GM03348 (cell line): ENCODE measurements at regions not wholly inside any gene's neighbourhood (a gene's known extent, or its start where the extent isn't known, plus 50 kb on each side); places are given as distances from the start of the nearest gene placed in this dataset.

Experiments
- DNase-seq: peaks from one replicate; pipeline ENCODE4 v3.0.0; 2012; ENCODE audit warnings: low spot score

DNA sequence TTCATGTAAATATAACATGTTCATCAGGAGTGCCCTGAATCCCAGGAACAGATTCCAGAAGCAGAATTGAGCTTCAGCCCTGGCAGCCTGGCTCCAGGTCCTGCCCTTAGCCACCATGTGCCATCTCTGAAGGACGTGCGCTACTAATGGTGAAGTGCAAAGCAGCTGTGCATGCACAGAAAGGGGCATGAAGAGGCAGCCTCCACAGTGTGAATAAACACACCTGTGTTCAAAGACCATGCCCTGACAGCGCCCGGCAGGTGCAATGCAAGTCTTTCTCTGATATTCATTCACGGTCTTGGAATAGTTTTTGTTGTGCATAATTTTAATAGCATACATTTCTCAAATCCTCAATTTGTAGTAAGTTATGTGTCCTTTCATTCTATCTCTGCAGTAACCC lies 250.4 kb upstream of the TCERG1L start:
- no peak for DNase-seq

DNA sequence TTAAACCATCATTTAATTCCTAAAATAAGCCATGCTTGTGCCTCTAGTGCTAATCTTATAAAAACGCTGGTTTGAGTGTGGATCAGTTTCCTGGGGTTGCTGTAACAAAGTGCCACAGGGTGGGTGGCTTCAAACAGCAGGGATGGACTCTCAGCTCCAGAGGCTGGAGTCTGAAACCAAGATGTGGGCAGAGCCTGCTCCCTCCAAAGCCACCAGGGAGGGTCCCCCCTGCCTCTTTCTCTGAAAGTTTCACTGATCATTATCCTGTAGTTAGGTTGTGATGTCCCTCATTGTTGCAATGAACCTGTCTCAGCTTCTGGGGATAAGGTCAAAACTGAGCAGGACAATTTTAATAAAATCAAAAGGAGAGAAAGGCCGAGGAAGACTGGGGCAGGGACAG lies 251.9 kb upstream of the TCERG1L start:
- DNase-seq = no peak

DNA sequence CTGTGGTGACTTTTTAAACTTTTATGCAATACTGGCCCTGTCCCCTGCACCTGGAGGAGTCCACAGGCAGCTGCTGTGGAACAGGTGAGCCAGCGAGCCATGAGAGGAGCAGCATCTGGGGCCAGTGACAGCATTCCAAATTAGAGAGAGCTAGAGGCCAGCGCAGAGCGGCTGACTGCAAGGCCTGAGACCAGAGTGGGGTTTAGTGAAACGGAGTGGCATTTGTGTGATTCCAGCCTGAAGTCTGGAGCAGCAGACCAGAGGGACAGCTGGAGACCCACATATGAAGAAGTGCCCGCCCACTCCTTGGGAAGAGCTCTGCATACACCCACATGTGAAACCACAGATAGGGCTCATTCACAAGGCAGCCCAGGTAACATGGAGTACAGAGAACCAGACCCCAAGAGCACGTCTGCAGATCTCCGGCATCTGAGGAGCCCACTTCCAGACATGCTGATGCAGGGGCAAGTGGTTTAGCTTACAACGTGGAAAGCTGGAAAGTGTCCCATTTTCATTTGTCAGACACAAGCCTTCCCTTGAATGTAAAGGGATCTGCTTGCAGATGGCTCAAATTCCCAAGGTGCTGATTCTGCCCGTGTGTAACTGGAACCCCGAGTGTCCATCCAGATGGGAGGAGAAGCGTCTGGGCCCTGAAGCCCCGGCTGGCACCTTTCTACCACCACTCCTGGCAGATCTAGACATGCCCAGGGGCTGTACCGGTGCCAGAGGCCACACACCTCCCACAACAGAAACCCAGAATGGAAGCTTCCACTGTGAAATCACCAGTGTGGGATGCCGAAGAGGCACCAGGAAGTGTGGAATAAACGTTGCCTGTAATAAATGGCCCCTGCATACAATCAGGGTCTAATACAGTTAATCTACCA lies 256.0 kb upstream of the TCERG1L start:
- no peak for DNase-seq

DNA sequence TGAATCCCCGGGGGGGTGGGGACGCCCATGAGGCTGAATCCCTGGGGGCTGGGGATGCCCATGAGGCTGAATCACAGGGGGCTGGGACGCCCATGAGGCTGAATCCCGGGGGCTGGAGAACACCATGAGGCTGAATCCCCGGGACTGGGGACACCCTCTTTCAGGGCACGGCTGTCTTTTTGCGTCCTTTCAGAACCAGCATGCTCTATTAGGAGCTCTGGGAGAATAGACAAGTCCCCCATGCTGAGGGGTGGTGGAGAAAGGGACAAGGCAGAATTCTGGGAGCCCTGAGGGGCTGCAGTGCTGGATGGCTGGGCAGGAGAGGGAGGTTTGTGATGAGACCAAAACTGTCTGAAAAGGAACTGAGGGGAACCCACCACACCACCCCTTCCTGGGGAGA lies 257.3 kb upstream of the TCERG1L start:
- no peak for DNase-seq

DNA sequence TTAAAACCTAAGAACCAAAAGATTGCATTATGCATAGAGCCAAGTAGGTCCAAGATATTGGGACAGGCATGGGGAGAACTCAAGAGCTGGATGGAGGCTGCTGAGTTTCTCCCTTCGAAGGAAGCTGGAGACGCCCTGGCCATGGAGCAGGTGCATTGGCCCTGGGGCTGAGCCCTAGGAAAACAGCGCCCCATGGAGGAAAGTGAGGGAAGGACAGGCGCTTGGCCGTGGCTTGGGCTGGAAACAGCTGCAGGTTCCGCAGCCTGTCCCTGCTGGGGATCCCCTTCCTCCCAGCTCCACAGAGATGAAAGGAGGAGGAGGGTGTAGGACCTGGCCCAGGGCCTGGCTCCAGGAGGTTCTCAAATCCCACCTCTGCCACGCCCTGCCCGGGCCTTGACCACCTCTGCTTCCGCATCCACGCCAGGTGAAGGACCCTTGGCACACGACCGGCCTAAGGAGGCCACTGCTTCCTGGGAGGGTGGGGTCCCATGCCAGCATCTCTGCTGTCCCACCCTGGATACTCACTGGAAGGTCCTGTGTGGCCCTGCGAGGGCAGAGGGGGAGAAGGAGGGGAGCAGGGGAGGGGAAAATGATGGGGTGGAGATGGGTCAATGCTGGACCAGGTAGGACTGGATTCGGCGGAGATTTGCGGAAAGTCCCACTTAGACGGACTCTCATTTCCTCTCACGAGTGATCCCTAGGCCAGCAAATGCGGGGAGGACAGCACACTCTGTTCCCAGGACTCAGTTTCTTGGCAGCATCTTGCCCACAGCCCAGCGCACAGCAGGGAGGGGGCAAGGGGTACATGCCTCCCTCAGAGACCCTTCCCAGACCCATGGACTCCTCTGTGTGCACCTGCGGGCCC lies 258.6 kb upstream of the TCERG1L start:
- DNase-seq = no peak

DNA sequence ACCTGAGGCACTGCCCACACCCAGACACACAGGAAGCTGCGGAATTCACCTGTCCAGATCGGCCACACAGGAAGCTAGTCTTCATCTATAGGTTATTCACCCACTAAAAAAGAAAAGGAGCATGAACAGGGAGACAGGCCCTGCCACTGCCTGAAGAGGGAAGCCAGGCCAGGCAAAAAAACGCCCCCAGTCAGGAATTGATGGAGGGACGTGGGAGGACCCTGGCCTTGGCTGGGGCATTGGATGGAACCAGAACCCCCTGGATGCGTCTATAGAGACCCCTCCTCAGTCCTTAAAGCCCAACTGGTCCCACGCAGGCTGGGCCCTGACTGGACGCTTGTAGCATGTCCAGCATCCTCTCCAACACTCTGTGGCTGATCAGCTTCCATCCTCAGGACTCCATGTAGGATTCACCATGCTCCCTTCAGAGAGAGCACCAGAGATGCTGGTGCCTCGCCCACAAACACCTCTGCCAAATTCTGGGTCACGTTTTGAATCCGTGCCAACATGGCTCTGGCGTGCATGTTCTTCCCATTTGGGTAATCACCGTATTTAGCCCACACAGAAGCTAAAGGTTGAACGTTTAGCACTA lies 259.3 kb upstream of the TCERG1L start:
- DNase-seq = no peak

DNA sequence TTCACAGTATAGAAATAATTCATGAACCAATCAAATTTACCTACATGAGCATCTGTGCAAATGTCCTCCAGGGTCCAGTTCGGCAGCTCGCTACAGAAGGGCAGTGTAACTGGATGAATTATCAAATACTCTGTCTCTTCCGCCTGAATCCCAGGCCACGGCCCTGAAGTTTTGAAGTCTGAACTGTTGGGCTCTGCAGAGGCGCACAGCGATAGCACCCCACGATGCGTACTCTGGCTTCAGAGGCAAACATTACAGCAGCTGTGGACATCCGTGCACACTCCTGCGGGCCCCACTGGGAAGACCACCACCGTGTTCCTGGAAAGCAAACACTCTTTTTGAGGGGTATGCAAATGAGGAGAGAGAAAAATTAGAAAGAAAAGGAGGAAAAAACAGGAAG lies 259.8 kb upstream of the TCERG1L start:
- no peak for DNase-seq

DNA sequence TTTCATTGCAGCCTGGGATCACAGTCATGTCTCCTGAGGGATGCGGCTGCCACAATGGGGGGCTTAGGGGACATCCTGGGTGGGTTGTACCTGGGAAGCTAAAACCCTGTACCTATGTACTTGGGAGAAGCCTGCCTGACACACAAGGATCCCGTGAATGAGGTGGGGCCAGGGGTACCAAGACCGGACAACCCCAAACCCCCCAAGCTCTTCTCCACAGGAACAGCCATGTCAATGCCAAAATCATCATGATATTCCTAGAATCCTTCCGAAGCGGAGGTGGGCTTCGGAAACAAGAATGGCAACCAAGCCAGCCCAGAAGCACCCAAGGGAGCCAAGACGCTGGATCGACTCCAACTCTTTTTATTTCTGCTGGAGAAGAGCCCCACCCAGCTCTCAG lies 260.3 kb upstream of the TCERG1L start:
- no peak for DNase-seq

DNA sequence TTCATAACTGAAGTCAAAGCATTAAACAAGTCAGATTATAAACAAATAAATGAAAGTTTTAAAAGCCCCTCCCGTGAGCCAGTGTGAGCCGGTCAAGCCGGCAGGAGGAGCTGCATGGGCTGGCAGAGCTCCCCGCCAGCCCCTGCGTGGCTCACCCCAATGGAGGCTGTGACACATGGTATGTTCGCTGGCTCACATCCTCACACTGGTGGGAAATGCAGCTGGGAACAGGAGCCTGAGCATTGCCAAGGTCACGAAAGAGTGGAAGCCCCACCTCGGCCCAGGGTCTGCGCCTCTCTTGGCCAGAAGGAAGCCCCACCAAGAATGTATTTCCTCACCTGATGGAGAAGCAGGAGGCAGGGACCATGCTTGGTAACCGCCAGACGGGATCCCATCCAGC lies 261.7 kb upstream of the TCERG1L start:
- no peak for DNase-seq

DNA sequence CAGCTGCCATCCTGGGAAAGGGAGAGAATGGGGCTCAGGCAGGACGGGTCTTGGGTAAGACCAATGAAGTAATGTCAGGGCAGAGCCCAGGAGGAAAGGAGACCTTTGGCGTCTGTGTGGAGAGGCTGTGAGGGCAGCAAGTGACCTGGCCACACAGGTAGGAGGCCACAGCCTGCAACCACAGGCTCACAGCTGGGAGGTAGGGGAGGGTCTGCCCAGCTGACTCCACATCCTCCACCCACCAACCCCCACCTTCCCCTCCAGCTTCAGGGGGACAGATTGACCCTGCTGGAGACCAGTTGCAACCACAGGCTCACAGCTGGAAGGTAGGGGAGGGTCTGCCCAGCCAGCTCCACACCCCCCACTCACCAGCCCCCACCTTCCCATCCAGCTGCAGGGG lies 262.2 kb upstream of the TCERG1L start:
- DNase-seq = no peak

DNA sequence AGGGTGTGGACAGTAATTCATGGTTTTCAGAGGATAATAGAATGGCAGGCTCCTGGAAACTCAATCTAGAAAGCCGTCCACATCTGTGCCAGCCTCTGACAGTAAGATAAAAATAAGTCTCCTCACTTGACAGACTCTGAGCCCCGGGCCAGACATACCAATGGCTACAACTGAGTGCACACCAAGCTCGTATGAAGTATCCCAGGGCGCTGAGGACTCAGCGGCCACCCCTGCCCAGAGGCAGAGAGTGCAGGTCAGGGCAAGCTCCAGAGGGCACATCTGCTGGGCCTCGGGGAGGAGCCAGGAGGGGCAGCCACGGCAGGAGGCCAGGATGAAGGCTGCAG lies 262.8 kb upstream of the TCERG1L start:
- DNase-seq = no peak

DNA sequence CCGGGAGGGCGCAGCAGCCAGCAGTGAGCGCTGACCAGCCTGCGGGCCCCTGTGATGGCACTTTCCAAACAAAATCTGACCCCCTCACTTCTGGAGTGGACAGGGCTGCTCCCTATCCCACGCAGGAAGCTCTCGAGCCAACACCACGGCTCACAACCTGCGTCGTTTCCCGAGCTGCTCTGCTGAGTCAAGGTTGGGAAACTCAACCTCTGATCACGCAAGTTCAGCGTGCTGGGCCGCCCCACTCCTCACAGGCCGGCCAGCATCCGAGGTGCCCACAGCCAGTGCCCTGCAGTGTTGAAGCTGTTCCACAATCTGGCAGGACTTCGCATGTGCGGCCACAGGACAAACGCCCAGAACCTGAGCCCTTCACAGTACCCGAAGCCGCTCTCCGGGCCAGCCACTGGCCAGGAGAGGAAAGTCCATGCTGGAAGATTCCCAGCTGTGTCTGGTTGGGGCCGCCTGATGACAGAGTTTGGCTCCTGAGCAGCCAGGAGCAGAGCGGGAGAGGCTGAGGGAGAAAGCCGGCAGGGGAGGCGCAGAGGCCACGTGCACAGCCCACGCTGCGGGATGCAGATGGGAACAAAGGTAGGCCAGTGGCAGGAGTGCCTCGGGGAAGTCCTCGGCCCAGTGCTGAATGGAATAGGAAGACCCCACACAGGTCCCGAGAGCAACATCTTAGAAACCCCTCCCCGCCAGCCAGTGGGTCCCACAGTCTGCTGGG lies 263.3 kb upstream of the TCERG1L start:
- DNase-seq = no peak

DNA sequence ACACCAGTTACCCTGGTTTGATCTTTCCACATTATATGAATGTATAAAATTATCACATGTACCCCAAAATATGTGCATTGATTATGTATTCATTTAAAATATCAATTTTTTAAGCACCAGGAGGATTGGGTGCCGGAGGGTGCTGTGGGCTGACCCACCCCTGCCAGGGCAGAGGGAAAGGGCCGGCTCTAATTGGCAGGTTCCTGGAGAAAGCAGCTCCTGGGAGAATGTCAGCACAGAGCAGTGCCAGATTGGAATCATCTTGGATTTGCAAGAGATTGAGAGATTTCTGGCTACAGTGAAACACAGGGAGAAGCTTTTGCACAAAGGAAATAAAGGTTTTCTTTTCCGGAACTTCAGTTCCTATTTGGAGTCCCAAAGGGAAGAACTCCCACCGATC lies 264.4 kb upstream of the TCERG1L start:
- DNase-seq = no peak

DNA sequence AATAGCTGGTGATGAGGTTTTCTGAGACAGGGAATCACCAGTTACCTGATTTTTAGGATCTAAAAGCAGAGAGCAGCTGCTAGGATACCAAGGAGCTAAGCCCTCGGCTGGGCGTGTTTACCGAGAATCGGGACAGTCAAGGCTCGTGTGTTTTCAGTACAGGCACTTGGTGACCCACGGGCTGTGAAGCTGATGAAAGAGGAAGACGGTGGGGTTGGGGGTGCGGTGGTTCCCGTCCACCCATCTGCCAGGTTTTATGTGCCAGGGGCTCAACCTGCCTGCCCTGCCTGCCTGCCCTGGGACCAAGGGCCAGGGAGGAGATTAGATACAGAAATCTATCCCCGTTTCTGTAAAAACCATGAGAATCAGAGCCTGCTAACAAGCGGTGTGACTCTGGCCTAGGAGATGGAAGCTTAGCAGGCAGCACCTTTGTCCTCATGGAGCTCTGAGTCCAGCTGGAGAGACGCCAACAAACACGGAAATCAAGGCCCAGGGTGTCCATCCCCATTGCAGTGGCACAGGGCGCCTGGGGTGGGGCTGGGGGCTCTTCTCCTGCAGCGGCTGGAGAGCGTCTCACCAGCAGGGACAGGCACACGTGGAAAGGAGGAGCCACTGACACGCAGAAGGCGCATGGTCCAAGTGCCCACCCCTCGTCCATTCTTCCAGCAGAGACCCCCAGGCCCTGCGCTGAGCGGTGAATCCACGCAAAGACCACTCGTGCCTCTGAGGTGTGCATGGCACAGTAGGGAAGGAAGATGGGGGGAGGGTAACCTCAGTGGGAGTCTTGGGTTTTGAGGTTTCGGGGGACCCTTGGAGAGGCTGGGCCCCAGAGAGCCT lies 265.0 kb upstream of the TCERG1L start:
- DNase-seq = no peak

DNA sequence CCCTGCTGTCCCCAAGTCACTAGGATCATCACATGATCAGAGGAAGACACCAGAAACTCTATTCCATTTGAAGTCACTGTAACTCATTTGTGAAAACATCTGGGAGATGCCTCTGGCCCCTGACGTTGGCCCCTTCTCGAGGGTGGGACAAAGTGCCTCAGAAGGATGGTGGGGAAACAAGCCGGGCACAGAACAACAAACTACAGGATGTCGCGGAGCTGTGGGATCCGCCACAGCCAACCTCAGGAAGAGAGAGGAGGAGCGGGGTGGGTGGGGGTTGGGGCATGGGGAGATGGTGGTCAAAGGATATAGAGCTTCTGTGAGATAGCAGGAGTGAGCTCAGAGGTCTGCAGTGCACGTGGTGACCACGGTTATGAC lies 265.6 kb upstream of the TCERG1L start:
- no peak for DNase-seq

DNA sequence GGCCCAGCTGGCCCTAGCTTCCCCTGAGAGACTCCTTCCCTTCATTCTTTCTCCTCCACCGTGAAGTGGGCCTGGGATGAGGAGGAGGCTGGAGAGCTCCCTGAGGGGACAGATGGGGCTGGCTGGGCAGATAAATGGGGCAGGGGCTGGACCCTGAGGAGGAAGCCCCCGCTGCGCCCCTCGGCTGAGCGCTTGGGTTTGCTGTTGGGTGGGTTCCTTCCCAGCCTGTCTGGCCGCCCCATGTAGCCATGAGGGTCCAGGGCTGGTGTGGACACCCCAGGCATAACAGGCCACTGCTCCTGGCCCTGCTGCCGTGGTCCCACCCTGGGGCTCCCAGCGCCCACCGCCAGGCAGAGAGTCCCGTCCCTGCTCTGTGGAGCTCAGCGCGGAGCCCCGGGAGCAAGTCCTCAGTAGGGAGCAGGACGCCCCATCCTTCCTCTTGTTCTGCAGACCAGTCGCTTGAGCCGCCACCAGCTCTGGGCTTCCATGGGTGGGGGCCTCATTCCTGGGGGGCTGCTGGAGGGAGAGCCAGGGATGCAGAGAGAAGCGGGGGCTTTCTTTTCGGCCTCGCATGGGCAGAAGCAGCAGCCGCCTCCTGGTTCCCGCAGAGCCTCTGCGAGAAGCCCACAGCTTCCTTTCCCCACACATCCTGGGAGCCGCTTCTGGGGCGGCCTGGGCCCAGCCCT lies 266.4 kb upstream of the TCERG1L start:
- DNase-seq = no peak

DNA sequence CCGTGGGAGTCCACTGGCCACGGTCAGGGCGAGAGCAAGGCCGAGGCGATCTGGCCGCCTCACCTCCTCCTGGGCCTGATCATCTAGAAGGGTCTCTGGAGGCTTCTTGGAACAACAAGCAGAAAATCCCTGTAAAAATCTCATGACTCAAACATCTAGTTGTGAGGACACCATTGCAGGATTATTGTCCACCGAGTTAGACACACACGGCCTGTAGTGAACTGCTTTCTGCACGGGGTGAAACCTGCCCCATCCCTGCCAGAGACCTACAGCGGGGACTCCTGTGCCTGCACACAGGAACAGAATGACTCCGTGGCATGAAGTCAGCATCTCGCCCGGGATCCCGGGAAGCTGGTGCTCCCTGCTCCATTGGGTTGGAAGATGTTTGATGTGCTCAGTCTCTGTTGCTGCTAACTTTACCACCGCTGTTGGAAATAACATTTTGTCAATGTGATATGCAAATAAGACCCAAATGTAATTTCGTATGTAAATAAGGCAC lies 267.0 kb upstream of the TCERG1L start:
- no peak for DNase-seq

DNA sequence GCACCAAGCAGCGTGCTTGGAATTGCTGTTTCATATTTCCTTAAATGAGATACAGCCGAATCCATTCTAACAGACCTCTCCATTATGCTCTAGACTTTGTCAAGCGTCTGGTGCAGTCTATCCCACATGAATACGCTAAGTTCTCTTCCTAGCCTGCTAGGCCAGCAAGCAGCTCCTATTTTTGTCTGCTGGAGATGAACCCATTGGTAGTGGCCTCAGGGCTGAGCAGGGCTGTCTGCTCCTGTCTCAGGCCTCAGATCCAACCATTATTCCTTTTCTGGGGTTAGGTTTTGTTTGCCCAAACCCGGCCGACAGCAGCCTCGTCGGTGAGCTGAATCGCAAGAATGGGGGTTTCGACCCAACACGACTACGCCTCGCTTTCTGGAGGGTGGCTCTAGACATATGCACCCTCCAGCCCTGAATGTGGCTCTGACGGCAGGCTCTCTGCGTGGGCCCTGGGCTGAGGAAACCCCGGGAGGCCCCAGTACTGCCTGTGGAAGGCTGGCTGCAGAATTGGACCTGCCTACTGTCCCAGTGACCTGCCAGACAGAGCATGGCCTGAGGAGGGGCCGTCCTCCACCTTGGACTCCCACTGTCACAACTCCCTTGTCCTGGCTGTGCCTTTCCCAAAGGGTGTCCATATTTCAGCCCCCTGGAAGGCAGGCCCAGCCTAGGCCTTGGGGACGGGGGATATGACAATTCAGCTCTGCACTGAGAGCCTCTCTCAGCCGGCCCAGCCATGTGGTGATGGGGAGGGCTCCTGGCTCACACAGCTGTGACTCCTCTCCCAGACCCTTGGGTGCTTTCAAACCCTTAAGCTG lies 267.9 kb upstream of the TCERG1L start:
- no peak for DNase-seq

DNA sequence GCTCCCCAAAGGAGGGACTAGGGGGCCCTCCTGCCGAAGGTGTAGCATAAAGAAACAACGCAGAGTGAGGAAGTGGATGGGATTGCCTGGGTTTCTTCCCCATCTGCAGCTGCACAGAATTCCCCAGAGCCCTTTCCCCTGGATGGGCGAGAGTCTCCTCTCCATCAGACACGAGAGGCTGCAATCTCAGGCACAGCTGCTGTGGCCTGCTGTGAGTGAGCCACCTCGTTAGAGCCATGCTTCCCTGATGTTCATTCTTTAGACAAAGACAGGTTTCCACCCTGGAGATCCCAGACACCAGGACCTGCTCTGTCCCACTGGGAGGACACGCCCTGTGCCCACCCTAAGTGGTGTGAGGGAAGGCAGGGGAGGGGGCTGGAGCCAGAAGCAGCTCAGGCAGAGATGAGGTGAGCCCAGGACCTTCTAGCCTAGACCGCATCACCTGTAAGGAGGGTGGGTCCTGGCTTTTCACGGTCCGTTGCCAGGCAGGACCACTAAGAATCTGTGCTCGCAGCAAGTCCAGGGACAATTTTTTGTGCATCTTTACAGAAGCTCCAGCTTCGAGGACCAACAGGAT lies 268.6 kb upstream of the TCERG1L start:
- no peak for DNase-seq
